Cardiac muscle cell (in vitro differentiated cells and primary cell): ENCODE measurements at regions not wholly inside any gene's neighbourhood (a gene's known extent, or its start where the extent isn't known, plus 50 kb on each side); places are given as distances from the start of the nearest gene placed in this dataset.

Experiments used
- DNase-seq, 2 donors: peaks; one replicate each; pipeline versions ENCODE4 v3.0.0 to v3.0.0-alpha.2; 2010 to 2017; ENCODE audit warnings: low read depth in 1 of 2, low spot score in 1 of 2
- H3K27ac ChIP-seq: fragments of 200-600 bp; sonication (generic); 2 replicates; pipeline ENCODE4 v1.5.1; 2016
- H3K27me3 ChIP-seq: fragments of 200-600 bp; sonication (generic); 2 replicates; pipeline ENCODE4 v1.6.0; 2016; ENCODE audit warnings: control low read depth
- H3K36me3 ChIP-seq: fragments of 200-600 bp; sonication (generic); 2 replicates; pipeline ENCODE4 v1.5.1; 2016; ENCODE audit warnings: control low read depth
- H3K4me1 ChIP-seq: fragments of 200-600 bp; sonication (generic); 2 replicates; pipeline ENCODE4 v1.8.1; 2017; ENCODE audit warnings: low read depth, mild to moderate bottlenecking, mixed run types
- H3K4me3 ChIP-seq: fragments of 200-600 bp; sonication (generic); 2 replicates; pipeline ENCODE4 v1.5.1; 2016; ENCODE audit warnings: mild to moderate bottlenecking
- H3K9me3 ChIP-seq: fragments of 200-600 bp; sonication (generic); 2 replicates; pipeline ENCODE4 v1.5.1; 2017; ENCODE audit warnings: low read depth, mild to moderate bottlenecking, control low read depth
- TF ChIP-seq, protein P1 (sequence below): IDR thresholded peaks from 2 replicates; pipeline ENCODE4 v1.5.1; 2012; ENCODE audit warnings: low read depth, mild to moderate bottlenecking, low read length

GRCh38 chr3:167898091-167898490 is 162.6 kb downstream of the SERPINI1 start:
- Histone ChIP-seq H3K27me3 (no peaks in the 10 kb centered on the region), H3K9me3 (no peaks in the 10 kb centered on the region), H3K36me3 (no peaks in the 10 kb centered on the region), H3K27ac (no peak overlapping the region), H3K4me3 (no peak overlapping the region), H3K4me1 (no peaks in the 10 kb centered on the region)
- TF ChIP-seq, protein P1, sequence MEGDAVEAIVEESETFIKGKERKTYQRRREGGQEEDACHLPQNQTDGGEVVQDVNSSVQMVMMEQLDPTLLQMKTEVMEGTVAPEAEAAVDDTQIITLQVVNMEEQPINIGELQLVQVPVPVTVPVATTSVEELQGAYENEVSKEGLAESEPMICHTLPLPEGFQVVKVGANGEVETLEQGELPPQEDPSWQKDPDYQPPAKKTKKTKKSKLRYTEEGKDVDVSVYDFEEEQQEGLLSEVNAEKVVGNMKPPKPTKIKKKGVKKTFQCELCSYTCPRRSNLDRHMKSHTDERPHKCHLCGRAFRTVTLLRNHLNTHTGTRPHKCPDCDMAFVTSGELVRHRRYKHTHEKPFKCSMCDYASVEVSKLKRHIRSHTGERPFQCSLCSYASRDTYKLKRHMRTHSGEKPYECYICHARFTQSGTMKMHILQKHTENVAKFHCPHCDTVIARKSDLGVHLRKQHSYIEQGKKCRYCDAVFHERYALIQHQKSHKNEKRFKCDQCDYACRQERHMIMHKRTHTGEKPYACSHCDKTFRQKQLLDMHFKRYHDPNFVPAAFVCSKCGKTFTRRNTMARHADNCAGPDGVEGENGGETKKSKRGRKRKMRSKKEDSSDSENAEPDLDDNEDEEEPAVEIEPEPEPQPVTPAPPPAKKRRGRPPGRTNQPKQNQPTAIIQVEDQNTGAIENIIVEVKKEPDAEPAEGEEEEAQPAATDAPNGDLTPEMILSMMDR: no peak
- no peak for DNase-seq

GRCh38 chr3:167895684-167896083 is 160.2 kb downstream of the SERPINI1 start:
- TF ChIP-seq, protein P1: no peak
- no peaks in the 10 kb centered on the region for H3K9me3 ChIP-seq
- H3K27ac ChIP-seq: no peak overlapping the region
- DNase-seq: no peak
- no peaks in the 10 kb centered on the region for H3K4me1 ChIP-seq
- no peaks in the 10 kb centered on the region for H3K36me3 ChIP-seq
- H3K27me3 ChIP-seq: no peaks in the 10 kb centered on the region
- no peak overlapping the region for H3K4me3 ChIP-seq

GRCh38 chr3:167895178-167895577 is 159.7 kb downstream of the SERPINI1 start:
- no peaks in the 10 kb centered on the region for H3K4me1 ChIP-seq
- no peaks in the 10 kb centered on the region for H3K36me3 ChIP-seq
- TF ChIP-seq, protein P1: no peak
- no peaks in the 10 kb centered on the region for H3K27me3 ChIP-seq
- no peak overlapping the region for H3K27ac ChIP-seq
- no peaks in the 10 kb centered on the region for H3K9me3 ChIP-seq
- H3K4me3 ChIP-seq: no peak overlapping the region
- DNase-seq: no peak

- Histone ChIP-seq H3K9me3 (no peaks in the 10 kb centered on the region), H3K4me1 (no peaks in the 10 kb centered on the region), H3K36me3 (no peaks in the 10 kb centered on the region), H3K27me3 (no peaks in the 10 kb centered on the region), H3K4me3 (no peak overlapping the region), H3K27ac (no peak overlapping the region)
- TF ChIP-seq, protein P1: no peak
- DNase-seq: no peak
Measured at GRCh38 chr3:167892205-167892604, 156.7 kb downstream of the SERPINI1 start.

GRCh38 chr3:167887096-167887495 is 151.6 kb downstream of the SERPINI1 start:
- no peaks in the 10 kb centered on the region for H3K27me3 ChIP-seq
- no peaks in the 10 kb centered on the region for H3K4me1 ChIP-seq
- no peaks in the 10 kb centered on the region for H3K9me3 ChIP-seq
- no peaks in the 10 kb centered on the region for H3K36me3 ChIP-seq
- no peak overlapping the region for H3K27ac ChIP-seq
- TF ChIP-seq, protein P1: no peak
- peak in 1 of 2 donors; percentile 18 for DNase-seq
- H3K4me3 ChIP-seq: no peak overlapping the region

GRCh38 chr3:167886690-167887089 is 151.2 kb downstream of the SERPINI1 start:
- TF ChIP-seq, protein P1: no peak
- H3K27me3 ChIP-seq: no peaks in the 10 kb centered on the region
- H3K4me1 ChIP-seq: no peaks in the 10 kb centered on the region
- H3K4me3 ChIP-seq: no peak overlapping the region
- H3K36me3 ChIP-seq: no peaks in the 10 kb centered on the region
- no peaks in the 10 kb centered on the region for H3K9me3 ChIP-seq
- peak in 1 of 2 donors; percentile 10 for DNase-seq
- no peak overlapping the region for H3K27ac ChIP-seq
